Central memory CD8-positive, alpha-beta T cell (primary cell): ENCODE measurements at regions not wholly inside any gene's neighbourhood (a gene's known extent, or its start where the extent isn't known, plus 50 kb on each side); places are given as distances from the start of the nearest gene placed in this dataset.

Experiments used
- ATAC-seq: fragments of 150-1000 bp; cut with Tn5 transposase; replicated peaks from 2 replicates; pipeline ENCODE4 v1.10.0; 2022; ENCODE audit warnings: mild to moderate bottlenecking, moderate FRiP score, moderate number of reproducible peaks; ENCODE audit not compliant: poor library complexity, severe bottlenecking; ENCODE audit errors: extremely low read depth
- DNase-seq, 2 donors: peaks; one replicate each; pipeline ENCODE4 v3.0.0; 2021; ENCODE audit warnings: low spot score in 2 of 2
- H3K27ac Mint-ChIP-seq: one replicate; pipeline ENCODE4 v1.8.0; 2022; ENCODE audit warnings: low read depth, mild to moderate bottlenecking, moderate library complexity, mixed read lengths
- H3K27me3 Mint-ChIP-seq: one replicate; pipeline ENCODE4 v1.8.0; 2022; ENCODE audit warnings: mixed read lengths
- H3K36me3 Mint-ChIP-seq: one replicate; pipeline ENCODE4 v1.8.0; 2022; ENCODE audit warnings: mild to moderate bottlenecking, moderate library complexity, mixed read lengths; ENCODE audit not compliant: insufficient read depth
- H3K4me1 Mint-ChIP-seq: one replicate; pipeline ENCODE4 v1.8.0; 2022; ENCODE audit warnings: mixed read lengths
- H3K4me3 Mint-ChIP-seq: one replicate; pipeline ENCODE4 v1.8.0; 2022; ENCODE audit warnings: mild to moderate bottlenecking, moderate library complexity, mixed read lengths
- H3K9me3 Mint-ChIP-seq: one replicate; pipeline ENCODE4 v1.8.0; 2022; ENCODE audit warnings: mixed read lengths

DNA sequence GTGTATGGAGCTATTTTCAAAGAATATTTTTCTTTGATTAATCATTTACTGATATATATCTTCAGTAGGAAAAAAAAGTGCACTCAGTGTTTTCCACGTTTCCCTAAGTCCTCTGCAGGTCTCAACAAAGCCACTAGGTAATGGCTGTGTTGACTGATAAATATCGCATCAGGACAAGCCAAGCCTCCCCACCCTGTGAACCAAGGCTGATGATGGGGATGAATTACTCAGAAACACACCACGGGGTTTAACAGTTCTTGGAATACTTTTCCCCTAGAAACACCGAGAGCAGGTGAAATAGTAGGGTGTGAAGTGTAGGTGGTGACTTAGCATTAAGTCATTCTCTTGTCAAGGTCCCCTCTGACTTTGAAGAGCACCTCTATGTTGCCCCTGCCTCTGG is 423.5 kb upstream of the IGFBP3 start:
- no peak for ATAC-seq
- Mint-ChIP-seq H3K27ac (no peak overlapping the region), H3K4me3 (no peak overlapping the region), H3K27me3 (no peaks in the 10 kb centered on the region), H3K4me1 (no peaks in the 10 kb centered on the region), H3K9me3 (peaks cover 6% of the 10 kb centered on the region), H3K36me3 (no peaks in the 10 kb centered on the region)
- no peak for DNase-seq

DNA sequence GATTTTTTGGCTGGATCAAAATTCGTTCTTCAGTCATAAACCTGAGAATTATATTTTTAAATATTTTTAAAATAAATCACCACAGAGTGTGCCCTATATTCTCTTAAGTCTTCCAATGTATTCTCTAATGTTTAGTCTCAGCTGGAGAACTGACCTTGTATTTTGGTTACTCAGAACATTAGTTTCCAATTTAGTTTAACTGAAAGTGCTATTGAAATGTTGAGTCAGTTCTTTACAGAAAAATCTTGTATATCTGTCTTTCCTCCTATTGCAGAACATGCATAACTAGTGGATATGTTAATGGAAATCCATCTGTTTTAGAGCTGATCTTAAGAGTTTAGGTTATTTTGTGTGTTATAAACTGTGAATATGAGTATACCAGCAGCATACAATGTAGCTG is 422.7 kb upstream of the IGFBP3 start:
- Mint-ChIP-seq H3K27me3 (no peaks in the 10 kb centered on the region), H3K4me1 (no peaks in the 10 kb centered on the region), H3K9me3 (peaks cover 13% of the 10 kb centered on the region), H3K36me3 (no peaks in the 10 kb centered on the region), H3K27ac (no peak overlapping the region), H3K4me3 (no peak overlapping the region)
- no peak for DNase-seq
- no peak for ATAC-seq

DNA sequence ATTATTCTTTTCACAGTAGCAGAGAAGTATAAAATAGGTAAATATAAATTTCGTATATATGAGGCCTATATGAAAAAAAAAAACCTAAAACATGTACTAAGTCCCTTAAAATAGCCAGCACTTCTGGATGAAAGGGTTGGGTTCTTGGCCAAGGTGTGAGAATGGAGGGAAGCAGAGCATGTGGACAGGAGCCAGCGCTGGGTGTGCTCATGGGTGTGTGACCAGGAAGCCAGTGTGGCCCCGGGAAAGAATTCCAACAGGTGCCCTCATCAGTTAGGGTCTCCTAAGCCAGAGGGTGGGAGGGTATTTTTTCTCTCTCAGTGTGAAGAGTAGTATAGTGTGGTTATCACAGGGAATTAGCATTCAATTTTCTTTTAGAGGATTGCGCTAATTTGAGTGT is 401.9 kb upstream of the IGFBP3 start:
- H3K4me3 Mint-ChIP-seq = no peak overlapping the region
- H3K27me3 Mint-ChIP-seq = no peaks in the 10 kb centered on the region
- peaks cover 8% of the 10 kb centered on the region for H3K9me3 Mint-ChIP-seq
- H3K36me3 Mint-ChIP-seq = peaks cover 2% of the 10 kb centered on the region
- ATAC-seq (no peak), DNase-seq (no peak)
- no peak overlapping the region for H3K27ac Mint-ChIP-seq
- H3K4me1 Mint-ChIP-seq = no peaks in the 10 kb centered on the region

DNA sequence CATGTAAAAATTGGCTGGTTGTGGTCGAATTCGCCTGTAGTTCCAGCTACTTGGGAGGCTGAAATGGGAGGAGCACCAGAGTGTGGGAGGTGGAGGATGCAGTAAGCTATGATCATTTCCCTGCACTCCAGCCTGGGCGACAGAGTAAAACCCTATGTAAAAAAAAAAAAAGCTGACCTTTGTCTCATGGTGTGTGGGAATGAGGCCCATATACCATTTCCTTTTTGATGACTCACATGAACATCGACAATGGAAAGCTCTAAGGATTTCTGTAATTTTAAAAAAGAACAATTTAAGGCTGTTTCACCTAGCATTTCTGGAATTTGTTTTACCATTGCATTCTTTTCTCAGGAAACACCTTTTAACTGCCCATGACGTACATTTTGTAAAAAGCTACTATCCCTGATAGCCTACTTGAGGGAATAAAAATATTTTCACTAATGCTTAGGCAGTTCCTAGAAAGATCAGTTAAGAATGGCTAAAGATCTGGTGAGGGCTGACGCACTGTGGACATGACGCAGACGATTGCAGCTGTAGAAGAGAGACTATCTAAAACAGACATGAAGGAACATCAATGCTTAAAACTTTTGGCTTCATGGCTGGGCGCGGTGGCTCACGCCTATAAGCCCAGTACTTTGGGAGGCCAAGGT is 400.6 kb upstream of the IGFBP3 start:
- no peak for DNase-seq
- Mint-ChIP-seq H3K4me3 (no peak overlapping the region), H3K36me3 (peaks cover 1% of the 10 kb centered on the region), H3K4me1 (no peaks in the 10 kb centered on the region), H3K27me3 (no peaks in the 10 kb centered on the region), H3K27ac (no peak overlapping the region), H3K9me3 (peaks cover 8% of the 10 kb centered on the region)
- no peak for ATAC-seq

DNA sequence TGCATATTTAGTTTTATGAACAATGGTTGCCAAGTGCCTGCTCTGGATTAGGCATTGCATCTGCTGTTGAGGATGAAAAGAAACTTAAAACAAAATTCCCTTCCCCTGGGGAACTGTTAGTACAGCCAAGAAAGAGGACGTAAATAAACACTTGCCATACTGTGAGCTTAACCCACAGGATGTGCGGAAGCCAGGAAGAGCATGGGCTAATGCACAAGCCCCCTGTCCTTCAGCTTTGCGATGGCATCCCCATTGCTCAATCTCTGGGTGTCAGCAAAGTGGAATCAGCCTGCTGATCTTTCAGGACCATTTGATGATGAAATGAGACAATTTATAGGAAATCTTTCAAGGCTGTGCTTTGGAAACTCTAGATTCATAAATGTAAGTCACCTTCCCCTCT is 399.9 kb upstream of the IGFBP3 start:
- Mint-ChIP-seq H3K4me1 (no peaks in the 10 kb centered on the region), H3K4me3 (no peak overlapping the region), H3K27me3 (no peaks in the 10 kb centered on the region), H3K27ac (no peak overlapping the region), H3K36me3 (no peaks in the 10 kb centered on the region), H3K9me3 (peaks cover 8% of the 10 kb centered on the region)
- no peak for ATAC-seq
- DNase-seq = no peak

DNA sequence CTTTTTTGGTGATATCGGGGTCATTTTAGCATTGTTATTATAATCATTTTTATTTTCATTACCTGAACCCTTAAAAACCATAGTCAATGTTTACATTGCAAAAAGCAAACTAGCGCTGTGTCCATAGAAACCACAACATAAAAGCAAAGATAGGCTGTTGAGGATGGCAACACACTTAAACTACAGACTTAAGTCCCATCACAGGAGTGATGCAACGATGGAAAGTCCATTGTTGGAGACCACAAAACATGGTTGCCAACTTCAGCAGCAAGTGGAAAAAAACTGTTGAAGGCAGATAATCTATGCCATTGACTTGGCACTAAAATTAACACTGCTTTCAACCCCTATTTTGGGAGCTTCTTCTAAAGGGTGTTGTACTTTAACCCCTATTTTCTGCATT is 398.8 kb upstream of the IGFBP3 start:
- Mint-ChIP-seq H3K27me3 (no peaks in the 10 kb centered on the region), H3K27ac (no peak overlapping the region), H3K4me1 (no peaks in the 10 kb centered on the region), H3K36me3 (no peaks in the 10 kb centered on the region), H3K9me3 (no peaks in the 10 kb centered on the region), H3K4me3 (no peak overlapping the region)
- ATAC-seq (no peak), DNase-seq (no peak)

DNA sequence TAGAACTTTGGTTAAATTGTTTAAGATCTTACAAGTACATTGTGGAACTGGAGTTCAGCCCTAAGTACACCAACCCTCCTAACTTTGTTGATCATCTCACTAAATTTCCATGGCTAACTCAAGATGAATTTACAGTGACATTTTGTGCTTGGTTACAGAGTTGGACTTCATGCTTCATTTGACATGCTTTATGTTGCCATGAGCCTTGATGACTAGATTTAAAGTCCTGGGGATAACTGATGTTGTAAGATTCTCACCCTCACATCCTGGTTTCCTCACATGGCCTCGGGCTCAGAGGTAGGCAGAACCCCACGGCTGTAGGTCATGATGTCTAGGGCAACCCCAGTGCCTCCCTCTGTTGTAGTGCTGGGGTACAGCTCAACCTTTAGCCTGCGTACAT is 397.2 kb upstream of the IGFBP3 start:
- DNase-seq (no peak), ATAC-seq (no peak)
- H3K4me1 Mint-ChIP-seq = no peaks in the 10 kb centered on the region
- H3K27ac Mint-ChIP-seq = no peak overlapping the region
- H3K4me3 Mint-ChIP-seq = no peak overlapping the region
- H3K27me3 Mint-ChIP-seq = no peaks in the 10 kb centered on the region
- H3K9me3 Mint-ChIP-seq = no peaks in the 10 kb centered on the region
- no peaks in the 10 kb centered on the region for H3K36me3 Mint-ChIP-seq

DNA sequence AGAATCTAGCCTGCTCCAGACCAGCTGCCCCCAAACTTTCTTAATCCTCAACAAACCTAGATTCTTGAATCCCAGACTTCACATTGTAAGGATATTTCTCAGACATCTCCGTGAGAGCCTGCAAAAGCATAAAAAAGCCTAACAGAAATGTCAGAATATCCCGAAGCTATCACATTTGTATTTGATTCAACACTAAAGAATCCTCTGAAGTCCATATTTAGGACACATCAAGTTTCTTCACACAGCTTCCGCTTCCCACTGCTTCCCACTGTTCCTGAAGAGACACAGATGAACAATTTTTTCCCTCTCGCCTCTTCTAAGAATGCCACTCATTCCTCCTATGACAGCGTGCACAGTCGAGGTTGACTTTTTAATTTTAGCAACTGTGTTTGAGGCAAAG is 396.2 kb upstream of the IGFBP3 start:
- Mint-ChIP-seq H3K36me3 (no peaks in the 10 kb centered on the region), H3K27ac (no peak overlapping the region), H3K27me3 (no peaks in the 10 kb centered on the region), H3K9me3 (no peaks in the 10 kb centered on the region), H3K4me1 (no peaks in the 10 kb centered on the region), H3K4me3 (no peak overlapping the region)
- DNase-seq (no peak), ATAC-seq (no peak)

DNA sequence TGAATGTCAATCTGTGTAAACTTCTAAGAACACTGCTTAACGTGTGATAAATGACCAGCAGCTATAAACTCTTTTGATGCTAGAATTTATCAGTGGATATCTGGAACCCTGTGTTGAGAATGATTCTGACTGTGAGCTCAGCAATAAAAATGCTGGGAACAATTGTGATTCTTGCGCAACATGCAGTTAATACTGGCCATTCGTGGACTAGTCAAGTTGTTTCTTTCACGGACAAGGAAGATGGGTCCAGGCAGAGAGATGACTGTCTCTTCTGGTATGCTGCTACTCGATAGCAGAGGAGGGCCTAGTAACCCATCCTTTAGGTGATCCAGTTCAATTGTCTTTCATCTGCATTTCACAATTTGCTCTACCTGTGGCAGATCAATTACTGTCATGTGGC is 394.8 kb upstream of the IGFBP3 start:
- DNase-seq = no peak
- Mint-ChIP-seq H3K9me3 (no peaks in the 10 kb centered on the region), H3K27ac (no peak overlapping the region), H3K4me1 (no peaks in the 10 kb centered on the region), H3K4me3 (no peak overlapping the region), H3K27me3 (no peaks in the 10 kb centered on the region), H3K36me3 (no peaks in the 10 kb centered on the region)
- ATAC-seq = no peak

DNA sequence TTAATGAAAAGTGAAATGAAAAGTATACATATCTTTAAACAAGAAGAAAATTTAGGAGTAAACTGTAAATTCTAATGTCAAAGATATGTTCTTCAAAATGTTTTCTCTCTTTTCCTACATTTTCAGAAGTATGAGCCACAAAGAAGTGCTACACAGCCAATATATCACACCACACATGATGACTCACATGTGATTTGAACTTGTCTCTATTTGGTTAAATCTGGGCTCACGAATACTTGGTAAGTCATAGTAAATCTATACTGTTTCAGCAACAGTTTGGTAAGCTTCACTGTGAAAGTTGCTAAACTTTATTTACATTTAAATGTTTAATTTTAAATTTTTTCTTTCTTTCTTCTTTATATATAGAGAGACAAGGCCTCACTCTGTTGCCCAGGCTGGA is 380.6 kb upstream of the IGFBP3 start:
- DNase-seq (no peak), ATAC-seq (no peak)
- Mint-ChIP-seq H3K4me1 (no peaks in the 10 kb centered on the region), H3K36me3 (no peaks in the 10 kb centered on the region), H3K27me3 (no peaks in the 10 kb centered on the region), H3K9me3 (peaks cover 10% of the 10 kb centered on the region), H3K27ac (no peak overlapping the region), H3K4me3 (no peak overlapping the region)

DNA sequence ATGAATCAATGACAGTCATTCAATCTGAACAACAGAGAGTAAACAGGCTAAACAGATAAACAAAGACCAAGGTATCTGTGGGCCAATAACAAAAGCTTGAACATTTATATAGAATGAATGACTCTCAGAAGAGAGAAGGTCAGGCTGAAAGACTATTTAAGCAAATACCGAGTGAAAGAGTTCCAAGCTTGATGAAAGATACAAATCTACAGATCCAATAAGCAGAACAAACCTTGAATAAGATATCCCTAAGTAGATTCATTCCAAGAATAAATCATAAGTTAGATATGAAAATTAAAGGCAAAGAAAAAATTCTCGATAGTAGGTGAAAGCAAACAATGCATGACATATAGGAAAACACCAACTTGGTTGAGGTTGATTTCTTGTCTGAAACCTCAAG is 376.4 kb upstream of the IGFBP3 start:
- no peak for DNase-seq
- no peak overlapping the region for H3K27ac Mint-ChIP-seq

DNA sequence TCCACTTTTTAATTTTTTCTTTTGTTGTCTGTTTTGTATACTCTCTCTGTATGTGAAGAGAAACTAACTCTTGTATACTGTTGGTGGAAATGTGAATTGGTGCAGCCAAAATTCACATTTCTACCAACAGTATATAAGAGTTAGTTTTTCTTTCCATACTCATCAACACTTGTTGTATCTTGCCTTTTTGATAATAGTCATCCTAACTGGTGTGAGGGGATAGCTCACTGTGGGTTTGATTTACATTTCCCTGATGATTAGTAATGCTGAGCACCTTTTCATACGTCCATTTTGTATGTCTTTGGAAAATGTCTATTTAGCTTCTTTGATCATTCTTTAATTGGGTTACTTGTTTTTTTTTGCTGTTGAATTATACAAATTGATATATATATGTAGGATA is 375.5 kb upstream of the IGFBP3 start:
- Mint-ChIP-seq H3K36me3 (no peaks in the 10 kb centered on the region), H3K9me3 (no peaks in the 10 kb centered on the region), H3K27ac (no peak overlapping the region), H3K4me3 (no peak overlapping the region), H3K4me1 (no peaks in the 10 kb centered on the region), H3K27me3 (no peaks in the 10 kb centered on the region)
- DNase-seq (no peak), ATAC-seq (no peak)

More for the DNA sequence above, 376.4 kb upstream of the IGFBP3 start:
- Mint-ChIP-seq H3K36me3 (no peaks in the 10 kb centered on the region), H3K4me1 (no peaks in the 10 kb centered on the region), H3K4me3 (no peak overlapping the region), H3K27me3 (no peaks in the 10 kb centered on the region), H3K9me3 (no peaks in the 10 kb centered on the region)
- ATAC-seq = no peak

DNA sequence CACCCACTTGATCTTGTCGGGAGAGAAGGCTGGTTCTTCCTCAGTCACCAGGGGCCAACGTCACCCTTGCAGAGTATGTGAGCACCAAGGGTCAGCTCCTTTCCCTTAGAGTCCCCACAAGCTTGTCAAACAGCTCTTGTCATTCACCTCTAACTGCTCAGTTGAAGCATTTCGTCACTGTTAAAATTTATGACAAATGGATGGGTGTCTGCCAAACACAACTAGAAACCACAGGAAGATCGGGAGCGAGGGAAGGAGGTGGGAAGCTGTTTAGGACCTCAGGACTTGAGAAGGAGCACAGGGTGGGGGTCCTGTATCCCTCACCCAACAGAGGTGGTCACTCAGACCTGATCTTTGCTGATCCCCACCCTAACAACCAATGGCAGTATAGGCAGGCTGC is 373.3 kb upstream of the IGFBP3 start:
- Mint-ChIP-seq H3K36me3 (no peaks in the 10 kb centered on the region), H3K4me3 (no peak overlapping the region), H3K4me1 (no peaks in the 10 kb centered on the region), H3K27ac (no peak overlapping the region), H3K27me3 (no peaks in the 10 kb centered on the region), H3K9me3 (no peaks in the 10 kb centered on the region)
- DNase-seq = no peak
- no peak for ATAC-seq

DNA sequence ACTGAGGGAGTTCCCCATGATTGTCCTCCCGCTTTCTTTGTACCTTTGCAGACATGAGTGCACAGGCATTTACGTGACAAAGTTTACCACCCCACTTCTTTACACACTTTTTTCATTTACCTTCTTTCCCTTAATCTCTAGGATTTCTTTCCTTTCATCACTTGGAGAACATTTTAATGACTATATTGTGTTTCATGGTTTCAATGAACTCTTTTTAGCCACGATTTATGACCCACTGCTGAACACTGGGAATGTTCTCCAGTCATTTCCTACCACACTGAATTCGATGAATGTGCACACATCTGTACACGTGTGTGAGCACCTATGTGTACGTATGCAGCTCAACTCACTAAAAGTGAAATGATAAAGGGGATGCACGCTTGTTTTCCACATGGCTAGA is 371.7 kb upstream of the IGFBP3 start:
- H3K36me3 Mint-ChIP-seq = no peaks in the 10 kb centered on the region
- H3K9me3 Mint-ChIP-seq = no peaks in the 10 kb centered on the region
- DNase-seq (no peak), ATAC-seq (no peak)
- no peaks in the 10 kb centered on the region for H3K27me3 Mint-ChIP-seq
- H3K27ac Mint-ChIP-seq = no peak overlapping the region
- no peaks in the 10 kb centered on the region for H3K4me1 Mint-ChIP-seq
- no peak overlapping the region for H3K4me3 Mint-ChIP-seq
